ENCODE measurements at regions not wholly inside any gene's neighbourhood (a gene's known extent, or its start where the extent isn't known, plus 50 kb on each side); places are given as distances from the start of the nearest gene placed in this dataset.

- no peak overlapping the region for H3K27ac ChIP-seq
- no peak for DNase-seq (ENCODE audit: low spot score in 2 of 2)
- no peak for TF ChIP-seq CTCF (IDR thresholded peaks at IDR 0.05)
- TF ChIP-seq EP300 (IDR thresholded peaks at IDR 0.05), result no peak
- TF ChIP-seq POLR2A (IDR thresholded peaks at IDR 0.05), result no peak
Observed at GRCh38 chr6:133621751-133622150, 267.2 kb upstream of the TCF21 start.

GRCh38 chr6:133623065-133623464 is 265.8 kb upstream of the TCF21 start:
- peaks cover 0 to 16% (median 0%) of the 10 kb centered on the region in 4 donors for H3K4me1 ChIP-seq
- no peaks in the 10 kb centered on the region for H3K27me3 ChIP-seq
- no peaks in the 10 kb centered on the region for H3K36me3 ChIP-seq
- DNase-seq (ENCODE audit: low spot score in 2 of 2), result peak in 1 of 2 donors; percentile 26
- no peak overlapping the region for H3K4me3 ChIP-seq
- H3K9me3 ChIP-seq, result peaks cover 0 to 6% (median 0%) of the 10 kb centered on the region in 4 donors
- WGBS, 2 donors, result 9 to 12% methylated on average over 1 of the region's 1 CpG
- H3K27ac ChIP-seq, result peak overlapping the region in 1 of 4 donors; percentile 20
- TF ChIP-seq EP300 (IDR thresholded peaks at IDR 0.05) (no peak), CTCF (IDR thresholded peaks at IDR 0.05) (no peak), POLR2A (IDR thresholded peaks at IDR 0.05) (no peak)

More at GRCh38 chr6:133621751-133622150, 267.2 kb upstream of the TCF21 start:
- peaks cover 0 to 6% (median 0%) of the 10 kb centered on the region in 4 donors for H3K9me3 ChIP-seq
- peaks cover 0 to 16% (median 0%) of the 10 kb centered on the region in 4 donors for H3K4me1 ChIP-seq
- H3K4me3 ChIP-seq, result no peak overlapping the region
- no peaks in the 10 kb centered on the region for H3K27me3 ChIP-seq
- H3K36me3 ChIP-seq, result no peaks in the 10 kb centered on the region

- 23 to 32% methylated on average over 2 of the region's 2 CpGs for WGBS, 2 donors
Observed at GRCh38 chr6:133623621-133624020, 265.3 kb upstream of the TCF21 start.

GRCh38 chr6:133626096-133626666 is 262.7 kb upstream of the TCF21 start:
- H3K9me3 ChIP-seq, result no peaks in the 10 kb centered on the region
- WGBS, 2 donors, result 78 to 81% methylated on average over 3 of the region's 3 CpGs
- H3K27me3 ChIP-seq, result no peaks in the 10 kb centered on the region
- H3K4me3 ChIP-seq, result no peak overlapping the region
- no peak overlapping the region for H3K27ac ChIP-seq
- H3K4me1 ChIP-seq, result peaks cover 0 to 16% (median 0%) of the 10 kb centered on the region in 4 donors
- TF ChIP-seq EP300 (IDR thresholded peaks at IDR 0.05), result no peak
- no peaks in the 10 kb centered on the region for H3K36me3 ChIP-seq
- DNase-seq (ENCODE audit: low spot score in 2 of 2), result no peak

More at GRCh38 chr6:133623621-133624020, 265.3 kb upstream of the TCF21 start:
- H3K4me3 ChIP-seq, result no peak overlapping the region
- H3K36me3 ChIP-seq, result no peaks in the 10 kb centered on the region
- H3K4me1 ChIP-seq, result peaks cover 0 to 16% (median 0%) of the 10 kb centered on the region in 4 donors
- no peak for DNase-seq (ENCODE audit: low spot score in 2 of 2)
- H3K9me3 ChIP-seq, result peaks cover 0 to 6% (median 0%) of the 10 kb centered on the region in 4 donors
- peak overlapping the region in 1 of 4 donors; percentile 20 for H3K27ac ChIP-seq
- no peaks in the 10 kb centered on the region for H3K27me3 ChIP-seq
- no peak for TF ChIP-seq EP300 (IDR thresholded peaks at IDR 0.05)
- TF ChIP-seq CTCF (IDR thresholded peaks at IDR 0.05), result no peak
- TF ChIP-seq POLR2A (IDR thresholded peaks at IDR 0.05), result no peak

- Histone ChIP-seq H3K27me3 (no peaks in the 10 kb centered on the region), H3K4me3 (no peak overlapping the region), H3K27ac (no peak overlapping the region), H3K9me3 (no peaks in the 10 kb centered on the region), H3K4me1 (no peaks in the 10 kb centered on the region), H3K36me3 (no peaks in the 10 kb centered on the region)
- DNase-seq (ENCODE audit: low spot score in 2 of 2), result no peak
- TF ChIP-seq POLR2A (IDR thresholded peaks at IDR 0.05), result no peak
- no peak for TF ChIP-seq EP300 (IDR thresholded peaks at IDR 0.05)
- TF ChIP-seq CTCF (IDR thresholded peaks at IDR 0.05), result no peak
Observed at GRCh38 chr6:133629970-133630369, 258.9 kb upstream of the TCF21 start.

Measured in tibial nerve (tissue), 4 donors.